PFSK-1 (cell line): ENCODE measurements at regions not wholly inside any gene's neighbourhood (a gene's known extent, or its start where the extent isn't known, plus 50 kb on each side); places are given as distances from the start of the nearest gene placed in this dataset.

Source experiments
- POLR2AphosphoS5 ChIP-seq: IDR thresholded peaks from 2 replicates; pipeline ENCODE4 v1.6.1; 2012; ENCODE audit warnings: low read depth, mild to moderate bottlenecking, control low read depth, low read length, moderate library complexity
- SIN3A ChIP-seq: IDR thresholded peaks from 2 replicates; pipeline ENCODE4 v1.6.1; 2012; ENCODE audit warnings: mild to moderate bottlenecking, low read length, moderate library complexity, borderline replicate concordance; ENCODE audit not compliant: insufficient read depth

DNA sequence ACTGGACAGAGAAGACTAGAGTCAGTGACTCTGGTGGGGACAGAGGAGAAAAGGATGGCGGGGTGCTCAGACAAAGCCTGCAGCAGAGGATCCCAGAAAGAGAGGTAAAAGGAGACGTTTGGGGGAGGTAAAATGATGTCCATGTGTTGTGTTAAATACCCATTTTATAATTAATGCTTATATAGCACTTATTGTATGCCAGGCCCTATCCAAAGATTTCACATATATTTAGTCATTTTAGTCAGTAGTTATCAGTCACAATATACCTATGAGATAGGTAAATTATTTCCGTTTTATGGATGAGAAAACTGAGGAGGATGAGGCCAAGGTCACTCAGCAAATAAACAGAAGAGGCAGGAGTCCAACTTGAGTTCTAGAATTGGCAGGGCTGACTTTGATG lies 144.6 kb upstream of the SEMA3E start:
- no peak for TF ChIP-seq POLR2AphosphoS5
- TF ChIP-seq SIN3A: no peak
